DOHH2 (cell line): ENCODE measurements at regions not wholly inside any gene's neighbourhood (a gene's known extent, or its start where the extent isn't known, plus 50 kb on each side); places are given as distances from the start of the nearest gene placed in this dataset.

Experiments used
- EZH2phosphoT487 ChIP-seq: fragments of 200-600 bp; sonication (generic); IDR thresholded peaks from 2 replicates; pipeline ENCODE4 v1.6.1; 2017; ENCODE audit warnings: borderline replicate concordance, mild to moderate bottlenecking, antibody characterized with exemption, low read length, moderate library complexity, mixed read lengths
- TF ChIP-seq, protein P1 (sequence below): fragments of 200-600 bp; sonication (generic); IDR thresholded peaks from one replicate; pipeline ENCODE4 v1.5.1; 2014; ENCODE audit warnings: antibody characterized with exemption, mild to moderate bottlenecking, low read depth, low read length; ENCODE audit not compliant: poor library complexity, severe bottlenecking

- TF ChIP-seq, protein P1, sequence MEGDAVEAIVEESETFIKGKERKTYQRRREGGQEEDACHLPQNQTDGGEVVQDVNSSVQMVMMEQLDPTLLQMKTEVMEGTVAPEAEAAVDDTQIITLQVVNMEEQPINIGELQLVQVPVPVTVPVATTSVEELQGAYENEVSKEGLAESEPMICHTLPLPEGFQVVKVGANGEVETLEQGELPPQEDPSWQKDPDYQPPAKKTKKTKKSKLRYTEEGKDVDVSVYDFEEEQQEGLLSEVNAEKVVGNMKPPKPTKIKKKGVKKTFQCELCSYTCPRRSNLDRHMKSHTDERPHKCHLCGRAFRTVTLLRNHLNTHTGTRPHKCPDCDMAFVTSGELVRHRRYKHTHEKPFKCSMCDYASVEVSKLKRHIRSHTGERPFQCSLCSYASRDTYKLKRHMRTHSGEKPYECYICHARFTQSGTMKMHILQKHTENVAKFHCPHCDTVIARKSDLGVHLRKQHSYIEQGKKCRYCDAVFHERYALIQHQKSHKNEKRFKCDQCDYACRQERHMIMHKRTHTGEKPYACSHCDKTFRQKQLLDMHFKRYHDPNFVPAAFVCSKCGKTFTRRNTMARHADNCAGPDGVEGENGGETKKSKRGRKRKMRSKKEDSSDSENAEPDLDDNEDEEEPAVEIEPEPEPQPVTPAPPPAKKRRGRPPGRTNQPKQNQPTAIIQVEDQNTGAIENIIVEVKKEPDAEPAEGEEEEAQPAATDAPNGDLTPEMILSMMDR: no peak
- TF ChIP-seq EZH2phosphoT487: no peak
Measured at GRCh38 chr6:156280065-156280464, 497.1 kb upstream of the ARID1B start.
